Neural crest cell (in vitro differentiated cells): ENCODE measurements at regions not wholly inside any gene's neighbourhood (a gene's known extent, or its start where the extent isn't known, plus 50 kb on each side); places are given as distances from the start of the nearest gene placed in this dataset.

ENCODE experiments used
- DNase-seq: peaks from one replicate; pipeline ENCODE4 v3.0.0; 2021; ENCODE audit warnings: low read depth, mixed read lengths, low spot score
- H3K27ac Mint-ChIP-seq: one replicate; pipeline ENCODE4 v1.8.0; 2021; ENCODE audit warnings: mild to moderate bottlenecking, mixed read lengths; ENCODE audit not compliant: unreplicated experiment
- H3K27me3 Mint-ChIP-seq: 2 replicates; pipeline ENCODE4 v1.8.0; 2021; ENCODE audit warnings: low read depth, mild to moderate bottlenecking, mixed read lengths
- H3K36me3 Mint-ChIP-seq: 2 replicates; pipeline ENCODE4 v1.8.0; 2021; ENCODE audit warnings: low read depth, mild to moderate bottlenecking, mixed read lengths
- H3K4me1 Mint-ChIP-seq: 2 replicates; pipeline ENCODE4 v1.8.0; 2021; ENCODE audit warnings: mixed read lengths
- H3K4me3 Mint-ChIP-seq: one replicate; pipeline ENCODE4 v1.8.0; 2021; ENCODE audit warnings: mild to moderate bottlenecking, mixed read lengths
- H3K9me3 Mint-ChIP-seq: 2 replicates; pipeline ENCODE4 v1.8.0; 2021; ENCODE audit warnings: mixed read lengths
- CTCF ChIP-seq: fragments of 200-600 bp; sonication (generic); conservative IDR thresholded peaks from 2 replicates; pipeline ENCODE4 v1.5.0; 2021; ENCODE audit warnings: antibody characterized with exemption, mild to moderate bottlenecking

- Mint-ChIP-seq H3K27me3 (no peaks in the 10 kb centered on the region), H3K36me3 (no peaks in the 10 kb centered on the region), H3K9me3 (peaks cover 10% of the 10 kb centered on the region), H3K4me3 (no peak overlapping the region), H3K27ac (no peak overlapping the region), H3K4me1 (peaks cover 10% of the 10 kb centered on the region)
- no peak for TF ChIP-seq CTCF
- no peak for DNase-seq
Measured at GRCh38 chr3:137343283-137343682, 385.5 kb downstream of the IL20RB start.

- Mint-ChIP-seq H3K4me3 (no peak overlapping the region), H3K27me3 (no peaks in the 10 kb centered on the region), H3K9me3 (no peaks in the 10 kb centered on the region), H3K4me1 (peaks cover 11% of the 10 kb centered on the region), H3K27ac (no peak overlapping the region), H3K36me3 (no peaks in the 10 kb centered on the region)
- no peak for DNase-seq
- peak; percentile 36 for TF ChIP-seq CTCF
Measured at GRCh38 chr3:137347132-137347531, 389.3 kb downstream of the IL20RB start.

GRCh38 chr3:137347817-137348368 is 390.1 kb downstream of the IL20RB start:
- Mint-ChIP-seq H3K27me3 (no peaks in the 10 kb centered on the region), H3K9me3 (peaks cover 1% of the 10 kb centered on the region), H3K4me3 (no peak overlapping the region), H3K4me1 (peaks cover 11% of the 10 kb centered on the region), H3K27ac (no peak overlapping the region), H3K36me3 (no peaks in the 10 kb centered on the region)
- no peak for DNase-seq
- TF ChIP-seq CTCF, result no peak

- Mint-ChIP-seq H3K4me3 (no peak overlapping the region), H3K4me1 (peaks cover 11% of the 10 kb centered on the region), H3K27me3 (no peaks in the 10 kb centered on the region), H3K36me3 (no peaks in the 10 kb centered on the region), H3K9me3 (peaks cover 2% of the 10 kb centered on the region), H3K27ac (no peak overlapping the region)
- no peak for DNase-seq
- TF ChIP-seq CTCF, result no peak
Measured at GRCh38 chr3:137348936-137349335, 391.2 kb downstream of the IL20RB start.

GRCh38 chr3:137349557-137350348 is 392.0 kb downstream of the IL20RB start:
- peaks cover 11% of the 10 kb centered on the region for H3K4me1 Mint-ChIP-seq
- H3K4me3 Mint-ChIP-seq, result no peak overlapping the region
- TF ChIP-seq CTCF, result no peak
- H3K9me3 Mint-ChIP-seq, result peaks cover 2% of the 10 kb centered on the region
- DNase-seq, result no peak
- H3K27me3 Mint-ChIP-seq, result no peaks in the 10 kb centered on the region
- H3K27ac Mint-ChIP-seq, result no peak overlapping the region
- no peaks in the 10 kb centered on the region for H3K36me3 Mint-ChIP-seq
